ENCODE measurements at regions not wholly inside any gene's neighbourhood (a gene's known extent, or its start where the extent isn't known, plus 50 kb on each side); places are given as distances from the start of the nearest gene placed in this dataset.

GRCh38 chr6:56764081-56764566 lies 121.4 kb upstream of the DST start:
- TF ChIP-seq GATA2 (IDR thresholded peaks at IDR 0.05; ENCODE audit: low read depth, low read length), result no peak
- no peak for TF ChIP-seq GATA3 (IDR thresholded peaks at IDR 0.05; ENCODE audit: low read depth, low read length)
